Astrocyte (in vitro differentiated cells and primary cell): ENCODE measurements at regions not wholly inside any gene's neighbourhood (a gene's known extent, or its start where the extent isn't known, plus 50 kb on each side); places are given as distances from the start of the nearest gene placed in this dataset.

ENCODE experiments used
- DNase-seq: peaks from one replicate; pipeline ENCODE4 v3.0.0-alpha.2; 2010; ENCODE audit warnings: low read depth
- FAIRE-seq: peaks from 2 replicates; lab custom pipeline; 2011; peaks lifted over from hg19 to GRCh38; lab: Jason Lieb, UNC
- H2AFZ ChIP-seq: 2 replicates; pipeline ENCODE4 v1.6.0; 2012; ENCODE audit warnings: low read depth, low read length, inconsistent platforms
- H3K27ac ChIP-seq: 2 replicates; pipeline ENCODE4 v1.5.1; 2011; ENCODE audit warnings: low read depth, low read length, inconsistent platforms
- H3K27me3 ChIP-seq: 2 replicates; pipeline ENCODE4 v1.6.0; 2011; ENCODE audit warnings: low read length, inconsistent platforms; ENCODE audit not compliant: insufficient read depth
- H3K36me3 ChIP-seq: 2 replicates; pipeline ENCODE4 v1.5.1; 2011; ENCODE audit warnings: low read length, inconsistent platforms; ENCODE audit not compliant: insufficient read depth
- H3K4me1 ChIP-seq: 2 replicates; pipeline ENCODE4 v1.5.1; 2011; ENCODE audit warnings: low read length, inconsistent platforms; ENCODE audit not compliant: insufficient read depth
- H3K4me2 ChIP-seq: 2 replicates; pipeline ENCODE4 v1.6.0; 2012; ENCODE audit warnings: low read length, inconsistent platforms
- H3K4me3 ChIP-seq: 2 replicates; pipeline ENCODE4 v1.5.1; 2011; ENCODE audit warnings: low read depth, mild to moderate bottlenecking, low read length, inconsistent platforms; ENCODE audit not compliant: insufficient read depth
- H3K79me2 ChIP-seq: 2 replicates; pipeline ENCODE4 v1.6.0; 2012; ENCODE audit warnings: mild to moderate bottlenecking, low read length, inconsistent platforms; ENCODE audit not compliant: insufficient read depth
- H3K9ac ChIP-seq: 2 replicates; pipeline ENCODE4 v1.6.0; 2012; ENCODE audit warnings: mild to moderate bottlenecking, low read length, inconsistent platforms
- H3K9me3 ChIP-seq: 2 replicates; pipeline ENCODE4 v1.5.1; 2012; ENCODE audit warnings: low read depth, mild to moderate bottlenecking, low read length, inconsistent platforms; ENCODE audit not compliant: insufficient read depth
- H4K20me1 ChIP-seq: 2 replicates; pipeline ENCODE4 v1.6.0; 2012; ENCODE audit warnings: low read length, inconsistent platforms; ENCODE audit not compliant: insufficient read depth
- H3K27ac Mint-ChIP-seq: one replicate; pipeline ENCODE4 v1.8.0; 2021; ENCODE audit warnings: mild to moderate bottlenecking, mixed read lengths; ENCODE audit not compliant: unreplicated experiment
- H3K27me3 Mint-ChIP-seq: one replicate; pipeline ENCODE4 v1.8.0; 2021; ENCODE audit warnings: low read depth, mixed read lengths; ENCODE audit not compliant: unreplicated experiment
- H3K36me3 Mint-ChIP-seq: one replicate; pipeline ENCODE4 v1.8.0; 2021; ENCODE audit warnings: low read depth, mixed read lengths; ENCODE audit not compliant: unreplicated experiment
- H3K4me1 Mint-ChIP-seq: one replicate; pipeline ENCODE4 v1.8.0; 2021; ENCODE audit warnings: low read depth, mixed read lengths; ENCODE audit not compliant: unreplicated experiment
- H3K4me3 Mint-ChIP-seq: one replicate; pipeline ENCODE4 v1.8.0; 2021; ENCODE audit warnings: mild to moderate bottlenecking, moderate library complexity, mixed read lengths; ENCODE audit not compliant: unreplicated experiment
- H3K9me3 Mint-ChIP-seq: one replicate; pipeline ENCODE4 v1.8.0; 2021; ENCODE audit warnings: mild to moderate bottlenecking, mixed read lengths; ENCODE audit not compliant: unreplicated experiment
- CTCF ChIP-seq: IDR thresholded peaks from 2 replicates; pipeline ENCODE4 v1.5.1; 2011; ENCODE audit warnings: low read depth, mild to moderate bottlenecking, inconsistent platforms, low read length, moderate library complexity; ENCODE audit not compliant: insufficient read depth
- EZH2 ChIP-seq: IDR thresholded peaks from 2 replicates; pipeline ENCODE4 v1.6.1; 2012; ENCODE audit warnings: mild to moderate bottlenecking, low read length, inconsistent platforms; ENCODE audit not compliant: insufficient read depth

GRCh38 chr16:49108611-49109010 lies 173.0 kb downstream of the CBLN1 start:
- H3K27ac Mint-ChIP-seq: no peak overlapping the region
- Histone ChIP-seq H3K27ac (no peak overlapping the region), H3K9ac (no peak overlapping the region), H2AFZ (no peak overlapping the region), H3K27me3 (no peaks in the 10 kb centered on the region), H3K36me3 (no peaks in the 10 kb centered on the region), H3K9me3 (no peaks in the 10 kb centered on the region), H3K4me2 (no peak overlapping the region), H3K79me2 (no peaks in the 10 kb centered on the region), H3K4me1 (no peaks in the 10 kb centered on the region), H3K4me3 (no peak overlapping the region), H4K20me1 (no peaks in the 10 kb centered on the region)
- TF ChIP-seq CTCF (no peak), EZH2 (no peak)
- FAIRE-seq: no peak
- no peak for DNase-seq
- no peaks in the 10 kb centered on the region for H3K9me3 Mint-ChIP-seq
- H3K27me3 Mint-ChIP-seq: peaks cover 24% of the 10 kb centered on the region
- H3K4me3 Mint-ChIP-seq: no peak overlapping the region
- H3K4me1 Mint-ChIP-seq: no peaks in the 10 kb centered on the region
- H3K36me3 Mint-ChIP-seq: no peaks in the 10 kb centered on the region

- H3K9me3 Mint-ChIP-seq: peaks cover 4% of the 10 kb centered on the region
- H3K27ac Mint-ChIP-seq: no peak overlapping the region
- Histone ChIP-seq H2AFZ (no peak overlapping the region), H3K27ac (no peak overlapping the region), H3K4me1 (no peaks in the 10 kb centered on the region), H3K36me3 (no peaks in the 10 kb centered on the region), H3K9ac (no peak overlapping the region), H3K4me2 (no peak overlapping the region), H4K20me1 (no peaks in the 10 kb centered on the region), H3K79me2 (no peaks in the 10 kb centered on the region), H3K27me3 (no peaks in the 10 kb centered on the region), H3K9me3 (no peaks in the 10 kb centered on the region), H3K4me3 (no peak overlapping the region)
- DNase-seq (no peak), FAIRE-seq (no peak)
- H3K4me3 Mint-ChIP-seq: no peak overlapping the region
- H3K27me3 Mint-ChIP-seq: peaks cover 10% of the 10 kb centered on the region
- H3K4me1 Mint-ChIP-seq: no peaks in the 10 kb centered on the region
- TF ChIP-seq CTCF (no peak), EZH2 (no peak)
- no peaks in the 10 kb centered on the region for H3K36me3 Mint-ChIP-seq
Measured at GRCh38 chr16:49103298-49103697, 178.3 kb downstream of the CBLN1 start.

DNA sequence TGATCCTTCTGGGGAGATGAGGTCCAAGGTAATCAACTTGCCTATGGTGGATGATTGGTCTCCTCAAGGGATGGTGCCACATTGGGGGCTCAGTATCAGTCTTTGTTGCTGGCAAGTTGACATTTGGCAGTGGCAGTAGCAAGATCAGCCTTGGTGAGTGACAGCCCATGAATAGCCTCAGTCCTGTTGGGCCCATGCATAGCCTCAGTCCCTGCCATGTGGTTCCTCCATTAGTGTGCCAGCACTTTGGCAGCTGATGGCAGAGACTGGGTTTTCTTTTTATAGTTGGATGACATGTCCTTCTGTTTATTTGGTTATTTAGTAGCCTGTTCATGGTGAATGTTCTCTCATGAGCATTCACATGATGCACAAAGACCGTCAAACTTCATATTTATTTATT lies 179.6 kb downstream of the CBLN1 start:
- no peaks in the 10 kb centered on the region for H3K36me3 Mint-ChIP-seq

More for the DNA sequence above, 179.6 kb downstream of the CBLN1 start:
- H3K4me1 Mint-ChIP-seq: no peaks in the 10 kb centered on the region
- Histone ChIP-seq H3K36me3 (no peaks in the 10 kb centered on the region), H3K27me3 (no peaks in the 10 kb centered on the region), H3K4me2 (no peak overlapping the region), H4K20me1 (no peaks in the 10 kb centered on the region), H2AFZ (no peak overlapping the region), H3K4me1 (no peaks in the 10 kb centered on the region), H3K9ac (no peak overlapping the region), H3K4me3 (no peak overlapping the region), H3K79me2 (no peaks in the 10 kb centered on the region), H3K9me3 (no peaks in the 10 kb centered on the region), H3K27ac (no peak overlapping the region)
- DNase-seq: no peak
- H3K4me3 Mint-ChIP-seq: no peak overlapping the region
- peaks cover 4% of the 10 kb centered on the region for H3K9me3 Mint-ChIP-seq
- FAIRE-seq: no peak
- TF ChIP-seq EZH2 (no peak), CTCF (no peak)
- peaks cover 8% of the 10 kb centered on the region for H3K27me3 Mint-ChIP-seq
- no peak overlapping the region for H3K27ac Mint-ChIP-seq
